Activated naive CD8-positive, alpha-beta T cell treated with anti-CD3 and anti-CD28 coated beads, Interleukin-2, amount 10 ng/mL, durations not matched to agents 7 days and 5 days (primary cell): ENCODE measurements at regions not wholly inside any gene's neighbourhood (a gene's known extent, or its start where the extent isn't known, plus 50 kb on each side); places are given as distances from the start of the nearest gene placed in this dataset.
"Not testable (repeated sequence)": the region's sequence is repeated elsewhere in the genome, so short reads cannot be mapped to it uniquely, and the experiment has no call there.

Experiments used
- ATAC-seq: fragments of 150-1000 bp; cut with Tn5 transposase; one replicate; pipeline ENCODE4 v1.10.0; 2021; ENCODE audit warnings: low read depth, moderate library complexity
- POLR2A ChIA-PET: fragments of 350-600 bp; sonication (Branson Sonifier 250); formaldehyde crosslinking; loops from one replicate; lab custom pipeline; 2021; ENCODE audit warnings: antibody characterized with exemption; lab: Charles Lee
- DNase-seq: peaks from one replicate; pipeline ENCODE4 v3.0.0; 2021
- H3K27ac Mint-ChIP-seq: one replicate; pipeline ENCODE4 v1.8.0; 2022; ENCODE audit warnings: mild to moderate bottlenecking, mixed read lengths
- H3K27me3 Mint-ChIP-seq: one replicate; pipeline ENCODE4 v1.8.0; 2022; ENCODE audit warnings: mild to moderate bottlenecking, moderate library complexity, mixed read lengths
- H3K36me3 Mint-ChIP-seq: one replicate; pipeline ENCODE4 v1.8.0; 2021; ENCODE audit warnings: mild to moderate bottlenecking, mixed read lengths
- H3K4me1 Mint-ChIP-seq: one replicate; pipeline ENCODE4 v1.8.0; 2021; ENCODE audit warnings: mixed read lengths
- H3K4me3 Mint-ChIP-seq: one replicate; pipeline ENCODE4 v1.8.0; 2022; ENCODE audit warnings: mild to moderate bottlenecking, moderate library complexity, mixed read lengths
- H3K9me3 Mint-ChIP-seq: one replicate; pipeline ENCODE4 v1.8.0; 2021; ENCODE audit warnings: mixed read lengths

DNA sequence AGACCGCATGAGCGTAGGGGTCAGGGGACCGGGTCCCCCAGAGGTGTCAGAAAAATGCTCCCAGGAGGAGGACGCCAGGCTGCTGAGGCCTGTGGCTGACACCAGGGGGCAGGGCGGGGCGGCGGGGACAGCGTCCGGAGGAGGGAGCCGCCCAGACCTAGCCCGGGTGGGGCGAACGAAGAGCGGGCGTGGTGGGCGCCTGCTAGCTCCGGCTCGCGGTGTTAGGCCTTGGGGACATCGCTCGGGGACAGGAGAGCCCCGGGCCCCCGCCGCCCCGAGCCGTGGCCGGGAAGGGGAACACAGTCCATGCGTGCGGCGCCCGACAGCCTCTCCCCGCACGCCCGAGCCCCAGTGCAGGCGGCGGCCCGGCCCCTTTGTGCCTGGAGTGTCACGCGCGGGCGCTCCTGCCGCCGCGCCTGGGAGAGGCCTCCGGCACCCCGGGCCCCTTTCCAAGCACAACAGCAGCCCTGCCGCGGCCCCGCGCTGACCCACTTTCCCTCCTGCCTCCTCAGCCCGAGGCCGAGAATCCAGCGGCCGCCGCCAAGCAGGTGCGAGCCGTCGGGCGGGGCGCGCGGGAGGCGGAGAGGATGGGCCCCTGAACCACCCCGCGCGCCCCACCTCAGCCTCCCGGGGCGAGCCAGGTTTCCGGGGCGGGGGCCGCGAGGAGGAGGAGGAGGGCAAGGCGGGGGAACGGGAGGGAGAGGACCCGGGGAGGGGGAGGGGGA, 111.0 kb upstream of the KLF13 start:
- Mint-ChIP-seq H3K4me1 (peaks cover 29% of the 10 kb centered on the region), H3K4me3 (peak overlapping the region; percentile 72), H3K36me3 (peaks cover 8% of the 10 kb centered on the region), H3K27me3 (peaks cover 3% of the 10 kb centered on the region), H3K27ac (peak overlapping the region; percentile 96), H3K9me3 (peaks cover 3% of the 10 kb centered on the region)
- ATAC-seq, result peak; percentile 74
- POLR2A ChIA-PET, result interaction anchor here (0.8 to 2.1 kb wide), 15 partner anchors 13 to 273 kb away, joined by 3 to 41 read pairs (median 6); partner anchors contain the start of gene KLF13
- peak; percentile 92 for DNase-seq

DNA sequence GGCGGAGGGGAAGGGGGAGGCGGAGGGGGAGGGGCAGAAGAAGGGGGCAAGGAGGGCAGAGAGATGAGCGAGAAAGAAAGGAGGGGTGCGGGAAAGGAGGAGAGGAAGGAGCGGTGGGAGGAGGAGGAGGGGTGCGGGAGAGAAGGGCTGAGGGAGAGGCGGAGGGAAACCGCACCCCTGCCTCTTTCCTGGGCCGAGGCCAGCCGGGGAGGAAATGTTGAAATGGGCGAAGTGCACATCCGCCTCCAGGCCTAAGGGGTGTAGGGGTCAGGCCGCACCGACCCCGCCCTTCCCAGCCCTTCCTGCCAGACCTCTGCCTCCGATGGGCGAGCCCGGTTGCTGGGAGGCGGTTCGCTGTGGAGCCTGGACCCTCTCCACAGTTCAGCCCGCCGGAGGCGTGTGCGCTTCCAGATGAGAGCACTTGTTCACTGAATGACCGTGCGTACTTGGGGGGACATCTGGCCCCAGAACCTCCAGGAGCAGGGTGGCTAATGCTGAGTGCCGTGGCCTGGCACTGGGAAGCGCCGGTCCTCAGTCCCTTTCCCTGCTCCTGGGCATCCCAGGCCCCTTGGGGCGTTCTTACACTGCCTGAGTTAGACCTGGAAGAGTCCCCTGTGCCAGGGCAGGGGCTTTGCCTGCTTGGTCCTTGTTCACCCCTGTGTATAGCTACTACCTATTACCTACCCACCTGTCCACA, 110.3 kb upstream of the KLF13 start:
- POLR2A ChIA-PET, result interaction anchor here (0.7 to 3.3 kb wide), 4 partner anchors 26 to 130 kb away, joined by 3 to 14 read pairs (median 4); partner anchors contain the start of gene KLF13
- peaks cover 3% of the 10 kb centered on the region for H3K27me3 Mint-ChIP-seq
- peaks cover 1% of the 10 kb centered on the region for H3K9me3 Mint-ChIP-seq
- ATAC-seq (peak; percentile 51), DNase-seq (peak; percentile 70)
- peak overlapping the region; percentile 96 for H3K27ac Mint-ChIP-seq
- peaks cover 3% of the 10 kb centered on the region for H3K36me3 Mint-ChIP-seq
- peak overlapping the region; percentile 88 for H3K4me3 Mint-ChIP-seq
- peaks cover 29% of the 10 kb centered on the region for H3K4me1 Mint-ChIP-seq

- H3K27ac Mint-ChIP-seq, result peak overlapping the region; percentile 96
- ATAC-seq (no peak), DNase-seq (no peak)
- H3K9me3 Mint-ChIP-seq, result no peaks in the 10 kb centered on the region
- no peaks in the 10 kb centered on the region for H3K36me3 Mint-ChIP-seq
- H3K4me1 Mint-ChIP-seq, result peaks cover 27% of the 10 kb centered on the region
- peak overlapping the region; percentile 88 for H3K4me3 Mint-ChIP-seq
- POLR2A ChIA-PET, result interaction anchor here (1.0 to 3.3 kb wide), 3 partner anchors 25 to 109 kb away, joined by 3 to 14 read pairs (median 4); partner anchors contain the start of gene KLF13
- peaks cover 3% of the 10 kb centered on the region for H3K27me3 Mint-ChIP-seq
Observed at GRCh38 chr15:31217067-31217466, 109.6 kb upstream of the KLF13 start.

GRCh38 chr15:31217566-31218270, 108.9 kb upstream of the KLF13 start:
- POLR2A ChIA-PET, result interaction anchor here (1.0 to 3.3 kb wide), 4 partner anchors 52 to 217 kb away, joined by 3 to 14 read pairs (median 3); partner anchors contain the start of gene KLF13
- Mint-ChIP-seq H3K4me3 (no peak overlapping the region), H3K9me3 (no peaks in the 10 kb centered on the region), H3K36me3 (no peaks in the 10 kb centered on the region), H3K27ac (peak overlapping the region; percentile 96), H3K4me1 (peaks cover 26% of the 10 kb centered on the region), H3K27me3 (peaks cover 3% of the 10 kb centered on the region)
- DNase-seq, result no peak
- no peak for ATAC-seq

GRCh38 chr15:31219221-31219620, 107.4 kb upstream of the KLF13 start:
- Mint-ChIP-seq H3K27me3 (no peaks in the 10 kb centered on the region), H3K9me3 (no peaks in the 10 kb centered on the region), H3K27ac (peak overlapping the region; percentile 42), H3K4me1 (peaks cover 31% of the 10 kb centered on the region), H3K36me3 (no peaks in the 10 kb centered on the region), H3K4me3 (no peak overlapping the region)
- POLR2A ChIA-PET, result interaction anchor here (0.6 to 3.3 kb wide), 3 partner anchors 21 to 215 kb away, joined by 3 to 14 read pairs (median 3); partner anchors contain the start of gene KLF13
- DNase-seq (no peak), ATAC-seq (no peak)

DNA sequence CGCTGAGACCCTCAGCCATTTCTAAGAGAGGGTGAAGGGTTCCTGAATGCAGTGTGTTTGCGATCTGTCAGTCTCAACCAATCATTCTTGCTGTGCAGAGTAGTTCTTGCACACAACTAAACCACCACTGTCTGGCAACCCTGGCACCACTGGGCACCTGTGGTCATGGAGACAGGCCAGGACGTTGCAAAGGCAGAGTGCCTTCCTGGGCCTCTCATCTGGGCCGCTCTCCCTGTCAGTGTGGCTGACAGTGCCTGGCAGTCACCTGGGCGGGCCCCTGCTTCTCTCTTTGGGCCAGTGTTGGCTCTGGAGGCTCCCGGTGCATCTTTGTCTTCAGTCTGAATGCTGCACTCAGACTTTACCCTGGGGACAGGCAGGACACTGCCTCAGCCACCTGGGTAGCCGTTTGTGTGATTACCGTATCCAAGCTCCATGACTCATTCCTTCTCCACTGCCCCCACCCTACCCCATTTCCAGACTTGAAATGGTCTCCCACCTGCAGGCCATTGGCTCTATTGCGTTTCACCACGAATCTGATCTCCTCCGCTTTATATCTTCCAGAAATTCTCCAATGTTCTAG, 104.6 kb upstream of the KLF13 start:
- ATAC-seq (no peak), DNase-seq (no peak)
- no peak overlapping the region for H3K4me3 Mint-ChIP-seq
- H3K27ac Mint-ChIP-seq, result no peak overlapping the region
- peaks cover 1% of the 10 kb centered on the region for H3K36me3 Mint-ChIP-seq
- no peaks in the 10 kb centered on the region for H3K9me3 Mint-ChIP-seq
- H3K4me1 Mint-ChIP-seq, result peaks cover 21% of the 10 kb centered on the region
- no peaks in the 10 kb centered on the region for H3K27me3 Mint-ChIP-seq
- POLR2A ChIA-PET, result interaction anchor here (1.0 kb wide), 1 partner anchor 9 kb away, joined by 3 read pairs; no protein-coding TSS in a partner anchor

GRCh38 chr15:31222773-31223341, 103.8 kb upstream of the KLF13 start:
- ATAC-seq (no peak), DNase-seq (no peak)
- POLR2A ChIA-PET, result interaction anchor here (1.0 kb wide), 1 partner anchor 8 kb away, joined by 3 read pairs; no protein-coding TSS in a partner anchor
- Mint-ChIP-seq H3K36me3 (peaks cover 1% of the 10 kb centered on the region), H3K27me3 (no peaks in the 10 kb centered on the region), H3K9me3 (no peaks in the 10 kb centered on the region), H3K4me3 (no peak overlapping the region), H3K27ac (no peak overlapping the region), H3K4me1 (peaks cover 18% of the 10 kb centered on the region)

- Mint-ChIP-seq H3K36me3 (peaks cover 1% of the 10 kb centered on the region), H3K27ac (no peak overlapping the region), H3K27me3 (no peaks in the 10 kb centered on the region), H3K4me1 (peaks cover 12% of the 10 kb centered on the region), H3K9me3 (no peaks in the 10 kb centered on the region), H3K4me3 (peak overlapping the region; percentile 8)
- POLR2A ChIA-PET, result no interaction called here
- ATAC-seq (no peak), DNase-seq (no peak)
Observed at GRCh38 chr15:31223478-31224350, 102.9 kb upstream of the KLF13 start.

- not testable (repeated sequence) for H3K36me3 Mint-ChIP-seq
Observed at GRCh38 chr15:31224661-31225060, 102.0 kb upstream of the KLF13 start.

DNA sequence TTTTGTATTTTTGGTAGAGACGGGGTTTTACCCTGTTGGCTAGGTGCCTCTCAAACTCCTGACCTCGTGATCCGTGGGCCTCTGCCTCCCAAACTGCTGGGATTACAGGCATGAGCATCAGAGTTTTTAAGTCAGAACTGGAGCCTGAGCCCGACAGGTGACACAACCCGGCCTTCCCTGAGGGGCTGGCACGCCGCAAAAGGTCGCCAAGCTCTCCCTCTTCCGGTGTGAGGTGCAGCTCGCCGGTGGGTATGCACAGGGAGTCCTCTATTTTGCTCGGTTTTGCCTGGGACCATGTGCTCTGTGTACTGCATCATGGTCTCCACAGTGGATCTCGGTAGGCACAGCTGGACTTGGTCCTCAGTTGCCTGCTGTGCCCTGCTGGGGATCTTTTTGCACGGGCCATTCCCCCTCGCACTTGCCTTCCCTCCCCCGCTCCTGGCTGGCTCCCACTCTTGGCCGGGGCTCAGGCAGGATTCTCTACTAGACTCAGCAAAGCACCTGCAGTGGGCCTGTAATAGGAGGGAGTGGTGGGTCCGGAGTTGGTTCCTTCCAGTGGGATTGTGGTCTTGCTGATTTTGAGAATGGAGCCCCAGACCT, 101.2 kb upstream of the KLF13 start:
- Mint-ChIP-seq H3K27ac (no peak overlapping the region), H3K9me3 (no peaks in the 10 kb centered on the region), H3K4me1 (peaks cover 12% of the 10 kb centered on the region), H3K4me3 (no peak overlapping the region), H3K36me3 (peaks cover 1% of the 10 kb centered on the region), H3K27me3 (no peaks in the 10 kb centered on the region)
- no peak for ATAC-seq
- POLR2A ChIA-PET, result no interaction called here
- no peak for DNase-seq

More at GRCh38 chr15:31224661-31225060, 102.0 kb upstream of the KLF13 start:
- H3K27me3 Mint-ChIP-seq, H3K27ac Mint-ChIP-seq, DNase-seq, H3K9me3 Mint-ChIP-seq, ATAC-seq, POLR2A ChIA-PET, H3K4me3 Mint-ChIP-seq: not testable (repeated sequence)
- H3K4me1 Mint-ChIP-seq, result peaks cover 12% of the 10 kb centered on the region

GRCh38 chr15:31226021-31226420, 100.6 kb upstream of the KLF13 start:
- Mint-ChIP-seq H3K4me1 (peaks cover 12% of the 10 kb centered on the region), H3K9me3 (no peaks in the 10 kb centered on the region), H3K27ac (no peak overlapping the region), H3K36me3 (peaks cover 1% of the 10 kb centered on the region), H3K4me3 (no peak overlapping the region), H3K27me3 (no peaks in the 10 kb centered on the region)
- no peak for ATAC-seq
- DNase-seq, result no peak
- POLR2A ChIA-PET, result no interaction called here
